ENCODE measurements at regions not wholly inside any gene's neighbourhood (a gene's known extent, or its start where the extent isn't known, plus 50 kb on each side); places are given as distances from the start of the nearest gene placed in this dataset.

GRCh38 chr10:131653554-131654470 lies 247.0 kb upstream of the PPP2R2D start:
- no peak for DNase-seq

DNA sequence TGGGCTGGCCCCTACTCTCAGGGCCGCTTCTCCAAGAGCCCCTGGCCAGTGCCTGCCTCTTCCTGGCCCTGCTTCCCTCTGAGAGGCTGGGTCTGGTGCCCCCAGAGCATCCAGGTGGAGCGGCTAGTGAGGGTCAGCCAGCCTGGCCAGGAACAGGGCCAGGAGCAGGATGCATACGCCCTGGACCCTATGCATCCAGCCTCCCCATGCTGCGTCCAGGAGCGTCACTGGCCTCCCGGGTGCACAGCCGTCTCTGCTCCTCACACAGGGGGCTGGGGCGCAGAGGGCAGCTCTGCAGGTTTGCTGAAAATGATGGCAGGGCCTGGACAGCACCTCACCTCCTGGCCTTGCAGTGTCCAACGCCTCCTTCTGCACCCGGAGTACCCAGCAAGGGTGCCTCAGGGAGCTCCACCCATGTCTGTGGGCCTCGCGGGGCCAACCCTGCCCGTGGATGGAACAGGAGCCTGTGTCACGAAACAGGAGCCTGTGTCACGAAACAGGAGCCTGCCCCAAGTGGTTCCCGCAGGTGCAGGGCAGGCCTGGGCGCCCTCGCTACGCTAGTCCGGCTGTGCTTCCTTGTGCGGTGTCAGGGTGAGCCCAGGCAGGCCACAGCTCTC lies 246.2 kb upstream of the PPP2R2D start:
- no peak for DNase-seq

DNA sequence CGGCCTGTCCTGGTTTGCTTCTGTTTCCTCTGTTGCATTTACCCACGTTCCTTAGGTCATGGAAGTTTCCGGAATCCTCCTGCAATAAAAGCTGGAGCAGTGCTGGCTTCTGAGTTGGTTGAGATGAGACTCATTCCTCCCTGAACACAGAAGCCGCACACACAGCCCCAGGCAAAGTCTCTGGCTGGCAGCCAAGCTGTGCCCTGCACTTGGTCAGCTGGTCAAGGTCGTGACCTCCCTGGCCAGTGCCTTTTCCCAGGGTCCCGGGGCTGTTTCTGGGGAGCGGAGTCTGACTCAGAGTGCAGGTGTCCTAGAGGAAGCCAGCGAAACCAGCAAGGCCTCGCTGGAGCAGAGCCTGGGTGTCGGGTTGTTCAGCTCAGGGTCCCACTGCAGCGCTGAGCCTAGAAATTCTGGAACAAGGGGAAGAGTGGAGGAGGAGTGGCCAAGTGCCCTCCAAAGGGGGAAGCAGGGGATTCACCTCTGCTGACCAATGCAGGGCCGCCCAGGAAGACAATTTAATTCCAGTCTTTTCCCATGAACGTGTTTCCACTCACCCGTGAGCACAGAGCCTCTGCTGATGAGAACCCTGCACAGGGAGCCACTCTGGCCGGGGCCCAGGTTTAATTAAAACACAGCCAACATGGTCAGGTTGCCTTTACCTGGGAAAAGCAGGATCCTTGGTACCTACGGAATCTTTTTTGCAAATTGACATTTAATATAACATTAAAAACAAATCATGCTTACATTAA lies 245.5 kb upstream of the PPP2R2D start:
- DNase-seq = no peak

DNA sequence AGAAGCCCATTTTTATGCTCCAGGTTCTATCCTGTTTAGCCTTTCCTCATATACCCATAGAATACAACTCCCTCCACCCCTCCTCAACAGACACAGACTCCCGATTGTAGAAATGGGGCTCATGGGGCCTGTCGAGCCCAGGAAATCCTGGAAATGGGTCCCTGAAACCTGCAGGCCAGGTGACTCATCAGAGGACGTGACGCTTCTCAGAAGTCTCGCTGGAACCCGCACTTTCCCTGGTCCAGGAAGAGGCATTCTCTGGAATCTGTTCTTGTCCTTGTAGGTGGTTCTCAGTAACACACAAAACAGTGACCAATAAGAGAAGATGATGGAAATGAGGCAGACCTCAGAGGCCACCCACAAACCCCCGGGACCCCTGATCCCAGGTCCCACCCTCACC lies 244.8 kb upstream of the PPP2R2D start:
- no peak for DNase-seq

DNA sequence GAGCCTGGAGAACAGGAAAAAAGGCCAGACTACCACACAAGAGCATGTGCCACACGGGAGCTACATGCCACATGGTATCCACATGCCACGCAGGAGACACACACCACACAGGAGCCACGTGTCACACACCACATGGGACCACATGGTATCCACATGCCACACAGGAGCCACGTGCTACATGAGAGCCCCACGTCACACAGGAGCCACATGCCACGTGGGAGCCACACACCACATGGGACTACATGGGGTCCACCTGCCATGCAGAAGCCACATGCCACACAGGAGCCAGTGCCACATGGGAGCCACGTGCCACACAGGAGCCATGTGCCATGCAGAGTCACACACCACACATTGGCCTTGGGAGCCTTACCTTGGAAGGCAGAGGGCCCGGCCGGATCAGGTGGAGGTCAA lies 244.4 kb upstream of the PPP2R2D start:
- no peak for DNase-seq

- DNase-seq = no peak
Measured at GRCh38 chr10:131657318-131657984, 243.4 kb upstream of the PPP2R2D start.

GRCh38 chr10:131657985-131658330 lies 242.8 kb upstream of the PPP2R2D start:
- no peak for DNase-seq

- no peak for DNase-seq
Measured at GRCh38 chr10:131658476-131659110, 242.2 kb upstream of the PPP2R2D start.

DNA sequence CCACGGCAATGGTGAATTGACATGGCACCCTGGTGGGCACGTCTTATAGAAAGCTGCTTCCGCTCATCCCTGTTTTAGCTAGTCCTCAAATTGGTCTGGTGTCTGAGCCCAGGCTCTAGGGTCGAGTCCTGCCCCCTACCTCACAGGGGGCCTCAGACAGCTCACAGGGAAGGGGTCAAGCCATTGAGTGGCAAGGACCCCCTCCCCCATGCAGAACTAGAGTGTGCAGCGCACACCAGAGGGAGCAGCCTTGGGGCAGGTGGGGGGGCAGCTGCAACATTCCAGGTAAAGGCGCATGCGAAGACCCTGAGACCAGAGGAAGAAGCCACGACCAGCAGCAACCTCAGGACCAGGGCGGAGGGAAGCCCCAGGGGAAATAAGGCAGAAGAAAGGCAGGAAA lies 240.4 kb upstream of the PPP2R2D start:
- DNase-seq = no peak

DNA sequence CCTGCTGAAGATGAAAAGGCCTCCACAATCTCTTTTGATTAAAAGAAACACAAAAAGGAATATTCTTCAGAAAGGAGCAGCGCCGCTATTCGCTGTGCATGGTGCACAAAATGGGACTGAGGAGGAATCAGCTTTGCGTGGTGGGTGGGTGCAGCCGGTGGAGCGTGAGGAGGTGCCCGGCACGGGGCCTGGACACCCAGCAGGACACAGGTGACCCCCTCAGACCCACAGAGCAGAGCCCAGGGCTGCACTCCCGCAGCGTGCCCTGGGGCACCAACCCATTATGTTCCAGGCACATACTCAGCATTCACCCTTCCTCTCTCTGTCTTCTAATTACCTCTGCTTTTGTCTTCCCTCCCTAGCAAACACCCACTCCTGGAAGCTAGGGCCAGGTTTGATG lies 238.0 kb upstream of the PPP2R2D start:
- DNase-seq = no peak

- DNase-seq = no peak
Measured at GRCh38 chr10:131663351-131663750, 237.5 kb upstream of the PPP2R2D start.

GRCh38 chr10:131666091-131666490 lies 234.7 kb upstream of the PPP2R2D start:
- no peak for DNase-seq

DNA sequence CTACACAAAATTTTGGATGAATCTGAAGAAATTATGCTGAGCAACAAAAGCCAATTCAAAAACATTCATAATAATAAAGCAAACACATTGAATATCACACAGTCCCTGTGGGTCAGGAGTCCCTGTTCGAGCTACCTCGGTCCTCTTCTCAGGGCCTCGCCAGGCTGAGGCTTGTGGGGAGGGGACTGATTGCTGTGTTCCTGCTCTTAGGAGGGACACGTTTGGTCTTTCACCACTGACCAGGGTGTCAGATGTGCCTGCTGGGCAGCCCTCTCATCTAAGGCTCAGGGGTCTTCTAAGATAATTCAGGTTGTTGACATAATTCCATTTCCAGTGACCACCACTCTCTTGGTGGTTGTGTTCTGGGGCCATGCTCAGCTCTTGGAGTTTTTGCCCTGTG lies 233.8 kb upstream of the PPP2R2D start:
- DNase-seq = no peak

DNA sequence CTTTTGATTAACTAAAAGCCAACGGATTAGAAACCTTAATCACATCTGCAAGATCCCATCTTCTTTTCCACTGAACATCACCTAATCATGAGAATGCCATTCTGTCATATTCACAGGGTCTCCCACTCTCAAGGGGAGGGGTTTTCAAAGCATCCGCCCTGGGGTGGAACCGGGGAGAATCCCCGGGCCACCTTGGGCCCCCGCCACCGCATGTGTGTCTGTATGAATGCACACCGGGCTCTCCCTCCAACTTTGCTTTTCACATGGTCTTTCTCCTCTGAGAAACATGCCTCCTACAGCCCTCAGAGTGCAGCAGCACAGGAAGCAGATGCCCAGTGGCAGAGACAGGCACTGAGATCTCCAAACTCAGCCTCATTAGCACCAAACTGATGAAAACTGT lies 233.2 kb upstream of the PPP2R2D start:
- no peak for DNase-seq

DNA sequence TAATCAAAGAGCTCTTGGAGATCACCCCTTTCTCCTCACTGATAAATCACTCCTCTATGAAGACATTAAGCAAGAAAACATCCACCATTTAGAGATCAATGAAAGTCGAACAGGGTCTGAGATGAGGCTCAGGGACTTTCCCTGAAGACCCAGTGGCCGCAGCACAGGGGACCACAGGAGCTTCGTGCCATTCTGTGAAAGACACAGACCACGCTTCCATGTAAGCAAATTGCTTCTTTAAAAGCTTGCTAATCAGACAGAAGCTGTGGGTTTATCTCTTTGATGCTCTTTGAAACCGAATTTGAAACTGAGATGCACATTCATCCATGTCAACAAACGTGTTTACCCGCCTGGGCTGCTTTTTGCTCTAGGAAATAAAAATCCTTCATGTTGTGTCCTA lies 231.9 kb upstream of the PPP2R2D start:
- DNase-seq = no peak

- no peak for DNase-seq
Measured at GRCh38 chr10:131669838-131670237, 231.0 kb upstream of the PPP2R2D start.

GRCh38 chr10:131670341-131670740 lies 230.5 kb upstream of the PPP2R2D start:
- DNase-seq = no peak

DNA sequence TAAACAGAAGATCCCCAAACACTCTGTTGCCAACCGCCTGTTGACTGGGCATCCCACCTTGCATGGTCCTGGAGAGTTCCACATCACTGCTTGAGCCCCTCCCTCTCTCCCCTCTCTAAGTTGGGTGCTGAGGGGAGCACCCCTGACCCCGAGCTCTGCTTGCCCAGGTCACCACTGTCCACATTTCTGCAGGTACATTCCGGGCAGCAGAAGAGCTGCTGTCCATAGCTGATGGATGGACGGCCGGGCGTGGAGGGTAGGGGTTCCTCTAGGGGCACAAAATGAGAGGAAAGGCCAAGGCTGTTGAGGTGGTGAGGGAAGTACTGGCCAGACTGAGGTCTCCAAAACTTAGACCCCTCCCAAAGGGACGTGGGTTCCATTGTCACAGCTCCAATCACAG lies 227.4 kb upstream of the PPP2R2D start:
- no peak for DNase-seq

DNA sequence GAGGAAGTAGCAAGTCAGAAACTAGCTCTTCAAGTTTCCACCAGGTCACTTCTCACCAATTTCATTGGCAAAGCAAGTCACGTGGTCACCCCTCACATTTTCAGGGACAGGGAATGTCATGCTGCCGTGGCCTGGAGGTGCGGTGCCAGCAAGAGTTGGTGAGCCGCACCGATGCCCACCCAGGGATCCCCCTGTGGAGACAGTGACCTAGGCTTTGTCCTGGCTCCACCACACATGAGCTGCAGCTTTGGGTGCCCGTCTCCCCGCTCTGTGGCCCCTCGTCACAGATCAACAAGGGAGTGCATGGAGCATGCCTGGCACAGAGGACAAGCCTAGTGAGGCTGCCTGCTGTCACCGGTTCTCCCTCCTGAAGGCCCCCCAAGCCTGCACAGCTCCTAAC lies 226.7 kb upstream of the PPP2R2D start:
- no peak for DNase-seq

DNA sequence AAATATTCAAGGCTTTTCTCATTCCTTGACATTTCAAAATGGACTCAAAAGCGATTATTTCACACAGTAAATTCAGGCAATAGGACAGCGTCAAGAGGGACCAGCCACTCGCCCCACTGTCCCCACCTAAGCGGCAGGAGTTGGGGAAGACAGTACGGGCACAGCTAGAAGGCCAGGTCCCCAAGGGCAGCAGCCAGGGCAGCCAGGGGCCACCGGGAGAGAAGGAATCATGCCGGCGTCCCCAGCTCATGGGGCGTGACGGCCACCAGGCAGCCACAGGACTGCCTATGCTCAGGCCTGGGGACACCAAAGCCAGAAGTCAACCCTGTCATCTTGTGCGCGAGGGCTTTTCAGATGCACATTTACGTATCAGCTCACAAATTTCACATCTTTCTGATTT lies 225.7 kb upstream of the PPP2R2D start:
- DNase-seq = no peak

GRCh38 chr10:131676046-131676799 lies 224.6 kb upstream of the PPP2R2D start:
- no peak for DNase-seq

- no peak for DNase-seq
Measured at GRCh38 chr10:131676800-131677421, 223.9 kb upstream of the PPP2R2D start.
